ENCODE measurements at regions not wholly inside any gene's neighbourhood (a gene's known extent, or its start where the extent isn't known, plus 50 kb on each side); places are given as distances from the start of the nearest gene placed in this dataset.

- ATAC-seq, result no peak
- no peak for DNase-seq (ENCODE audit: low spot score)
- intact Hi-C loops (cut with DNase I), result no loop called here
Observed at GRCh38 chr4:37745946-37746345, 59.8 kb upstream of the RELL1 start.

- no peak for ATAC-seq
Observed at GRCh38 chr4:37742149-37742548, 56.0 kb upstream of the RELL1 start.

DNA sequence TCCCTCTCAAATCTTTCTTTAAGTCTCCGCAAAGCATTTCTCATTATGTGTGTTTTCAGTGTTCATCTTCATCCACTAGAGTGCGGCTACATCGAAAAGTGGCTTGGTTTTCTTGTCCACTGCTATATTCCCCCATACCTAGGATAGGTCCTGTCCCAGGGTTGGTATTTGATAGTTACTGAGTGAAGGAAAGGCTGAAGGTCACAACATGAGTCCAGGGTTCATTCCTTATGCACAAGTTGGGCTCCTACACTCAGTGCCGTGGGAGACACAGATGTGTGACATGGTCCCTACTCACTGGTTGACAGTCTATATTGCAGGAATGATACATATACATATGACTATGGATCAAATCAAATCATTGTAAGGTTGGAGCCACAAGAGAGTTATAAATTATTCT, 55.4 kb upstream of the RELL1 start:
- ATAC-seq, result no peak
- no peak for DNase-seq (ENCODE audit: low spot score)
- intact Hi-C loops (cut with DNase I), result no loop called here

More at GRCh38 chr4:37742149-37742548, 56.0 kb upstream of the RELL1 start:
- intact Hi-C loops (cut with DNase I), result no loop called here
- no peak for DNase-seq (ENCODE audit: low spot score)

DNA sequence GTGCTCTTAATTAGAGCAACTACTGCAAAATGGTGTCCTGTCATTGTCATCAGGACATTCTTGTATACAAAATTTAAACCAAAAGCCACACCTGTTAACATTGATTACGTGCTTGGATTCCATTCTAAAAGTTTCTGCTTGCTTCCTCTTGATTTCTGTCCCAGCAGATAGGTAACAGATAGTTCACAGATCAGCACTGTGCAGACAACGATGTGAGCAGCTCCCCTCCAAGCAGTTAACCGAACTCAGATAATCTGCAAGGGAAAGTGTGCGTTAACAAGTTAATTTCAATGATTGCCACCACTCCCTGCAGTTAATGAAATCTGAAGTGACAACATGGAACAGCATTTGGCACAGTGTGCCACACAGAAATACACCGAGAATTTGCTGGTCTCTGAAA, 54.4 kb upstream of the RELL1 start:
- DNase-seq (ENCODE audit: low spot score), result no peak
- ATAC-seq, result no peak
- intact Hi-C loops (cut with DNase I), result no loop called here

- DNase-seq (ENCODE audit: low spot score) (no peak), ATAC-seq (no peak)
- intact Hi-C loops (cut with DNase I), result no loop called here
Observed at GRCh38 chr4:37737466-37737865, 51.3 kb upstream of the RELL1 start.
